ENCODE measurements at regions not wholly inside any gene's neighbourhood (a gene's known extent, or its start where the extent isn't known, plus 50 kb on each side); places are given as distances from the start of the nearest gene placed in this dataset.

- no peak for TF ChIP-seq CTCF (conservative IDR thresholded peaks at IDR 0.05; ENCODE audit: low read depth, low read length)
- TF ChIP-seq POLR2A (IDR thresholded peaks at IDR 0.05; ENCODE audit: low read depth, low read length) = no peak
- TF ChIP-seq RAD21 (IDR thresholded peaks at IDR 0.05; ENCODE audit: low read length) = no peak
- no peak for TF ChIP-seq CEBPB (IDR thresholded peaks at IDR 0.05; ENCODE audit: low read depth, low read length)
- no peak for TF ChIP-seq SMC3 (IDR thresholded peaks at IDR 0.05; ENCODE audit: low read depth, low read length)
- TF ChIP-seq ELK1 (IDR thresholded peaks at IDR 0.05; ENCODE audit: borderline replicate concordance, low read depth, low read length) = no peak
- no peak for TF ChIP-seq RFX5 (IDR thresholded peaks at IDR 0.05; ENCODE audit: low read depth, low read length)
- TF ChIP-seq MXI1 (IDR thresholded peaks at IDR 0.05; ENCODE audit: borderline replicate concordance, low read depth, low read length) = no peak
- no peak for TF ChIP-seq FOS (IDR thresholded peaks at IDR 0.05; ENCODE audit: low read depth, low read length)
- TF ChIP-seq CHD1 (IDR thresholded peaks at IDR 0.05; ENCODE audit: low read depth, low read length) = no peak
- TF ChIP-seq RCOR1 (IDR thresholded peaks at IDR 0.05; ENCODE audit: insufficient replicate concordance, low read length) = no peak
Observed at GRCh38 chr6:27178860-27179259, 68.6 kb upstream of the PRSS16 start.

Data from IMR-90 (cell line).